T-cell (primary cell): ENCODE measurements at regions not wholly inside any gene's neighbourhood (a gene's known extent, or its start where the extent isn't known, plus 50 kb on each side); places are given as distances from the start of the nearest gene placed in this dataset.

Source experiments
- ATAC-seq, 4 experiments: fragments of 200-7000 bp in 3 of 4; fragments of 150-1000 bp in 1 of 4; cut with Tn5 transposase; replicated peaks in 1 of 4; 1 replicate in 3 of 4; 2 replicates in 1 of 4; pipeline ENCODE4 v1.10.0; 2021; ENCODE audit warnings: moderate library complexity in 3 of 4, mild to moderate bottlenecking in 2 of 4, moderate number of reproducible peaks in 1 of 4
- CTCF ChIA-PET, 2 donors: fragments of 300-600 bp; sonication (Branson Sonifier 250); formaldehyde crosslinking; loops; one replicate each; lab custom pipeline; 2022; ENCODE audit warnings: antibody characterized with exemption in 2 of 2; lab: Charles Lee
- POLR2A ChIA-PET, 2 donors: fragments of 300-600 bp; sonication (Branson Sonifier 250); formaldehyde crosslinking; loops; one replicate each; lab custom pipeline; 2022; ENCODE audit warnings: antibody characterized with exemption in 2 of 2; lab: Charles Lee
- DNase-seq, 35 experiments: peaks; one replicate each; pipeline versions ENCODE4 v3.0.0 to v3.0.0-alpha.2; 2013 to 2023
- H3K27ac ChIP-seq: one replicate; pipeline ENCODE4 v1.5.1; 2013; ENCODE audit warnings: low read length
- H3K27me3 ChIP-seq, 2 experiments: replicated peaks in 1 of 2; 1 replicate in 1 of 2; 2 replicates in 1 of 2; pipeline versions ENCODE4 v1.6.1 to v1.7.0; 2013; ENCODE audit warnings: low read length in 1 of 2, mixed read lengths in 1 of 2; ENCODE audit not compliant: control insufficient read depth in 2 of 2, insufficient read depth in 2 of 2; ENCODE audit errors: extremely low read depth in 1 of 2
- H3K36me3 ChIP-seq, 2 donors: 1 replicate in 1 of 2; 2 replicates in 1 of 2; pipeline versions ENCODE4 v1.6.1 to v1.7.0; 2013; ENCODE audit warnings: low read length in 1 of 2; ENCODE audit not compliant: control insufficient read depth in 2 of 2, insufficient read depth in 1 of 2; ENCODE audit errors: extremely low read depth in 1 of 2
- H3K4me1 ChIP-seq, 2 experiments: 1 replicate in 1 of 2; 2 replicates in 1 of 2; pipeline versions ENCODE4 v1.6.1 to v1.7.0; 2013; ENCODE audit warnings: low read length in 2 of 2, mixed read lengths in 1 of 2; ENCODE audit not compliant: insufficient read depth in 2 of 2, control insufficient read depth in 1 of 2; ENCODE audit errors: extremely low read depth in 1 of 2
- H3K4me3 ChIP-seq, 2 donors: 1 replicate in 1 of 2; 2 replicates in 1 of 2; pipeline versions ENCODE4 v1.5.1 to v1.7.0; 2013; ENCODE audit warnings: mild to moderate bottlenecking in 2 of 2, low read length in 1 of 2, moderate library complexity in 1 of 2; ENCODE audit not compliant: control insufficient read depth in 1 of 2; ENCODE audit errors: extremely low read depth in 1 of 2
- H3K9me3 ChIP-seq: 2 replicates; pipeline ENCODE4 v1.7.0; 2013
- H3K27ac Mint-ChIP-seq, 2 donors: one replicate each; pipeline ENCODE4 v1.8.0; 2020 to 2021; ENCODE audit warnings: mild to moderate bottlenecking in 2 of 2, mixed read lengths in 2 of 2
- H3K27me3 Mint-ChIP-seq, 2 donors: one replicate each; pipeline ENCODE4 v1.8.0; 2021 to 2022; ENCODE audit warnings: mixed read lengths in 2 of 2
- H3K36me3 Mint-ChIP-seq: one replicate; pipeline ENCODE4 v1.8.0; 2021; ENCODE audit warnings: mixed read lengths
- H3K4me1 Mint-ChIP-seq, 3 donors: one replicate each; pipeline ENCODE4 v1.8.0; 2020 to 2022; ENCODE audit warnings: mixed read lengths in 3 of 3, mild to moderate bottlenecking in 1 of 3
- H3K4me3 Mint-ChIP-seq, 3 donors: one replicate each; pipeline ENCODE4 v1.8.0; 2020 to 2022; ENCODE audit warnings: mild to moderate bottlenecking in 3 of 3, mixed read lengths in 3 of 3, moderate library complexity in 3 of 3
- H3K9me3 Mint-ChIP-seq, 3 donors: one replicate each; pipeline ENCODE4 v1.8.0; 2020 to 2022; ENCODE audit warnings: mixed read lengths in 3 of 3
- WGBS: methylation state at CpG from one replicate; pipeline ENCODE4 v1.1.5; 2013; ENCODE audit warnings: missing lambda C conversion rate; ENCODE audit not compliant: insufficient coverage; 5-methylcytosine and 5-hydroxymethylcytosine counted together

- no CpG with 5 or more reads among the region's 5 CpGs for WGBS
- ChIA-PET CTCF (no interaction called here), POLR2A (no interaction called here)
- Histone ChIP-seq H3K27me3 (peaks cover 0 to 12% of the 10 kb centered on the region in 2 experiments), H3K27ac (no peak overlapping the region), H3K4me1 (no peaks in the 10 kb centered on the region), H3K4me3 (no peak overlapping the region), H3K36me3 (no peaks in the 10 kb centered on the region), H3K9me3 (no peaks in the 10 kb centered on the region)
- Mint-ChIP-seq H3K36me3 (no peaks in the 10 kb centered on the region), H3K27ac (no peak overlapping the region), H3K9me3 (peaks cover 6 to 19% (median 7%) of the 10 kb centered on the region in 3 donors), H3K27me3 (peaks cover 5 to 14% of the 10 kb centered on the region in 2 donors), H3K4me3 (no peak overlapping the region), H3K4me1 (no peaks in the 10 kb centered on the region)
- DNase-seq (no peak), ATAC-seq (no peak)
These were observed 238.9 kb upstream of the AJAP1 start for GRCh38 chr1:4415476-4415875.

GRCh38 chr1:4416189-4416588 lies 238.2 kb upstream of the AJAP1 start:
- Histone ChIP-seq H3K4me1 (no peaks in the 10 kb centered on the region), H3K36me3 (no peaks in the 10 kb centered on the region), H3K9me3 (no peaks in the 10 kb centered on the region), H3K4me3 (no peak overlapping the region), H3K27ac (no peak overlapping the region), H3K27me3 (peaks cover 0 to 14% of the 10 kb centered on the region in 2 experiments)
- H3K36me3 Mint-ChIP-seq = no peaks in the 10 kb centered on the region
- H3K27ac Mint-ChIP-seq = no peak overlapping the region
- H3K27me3 Mint-ChIP-seq = peaks cover 5 to 14% of the 10 kb centered on the region in 2 donors
- no CpG with 5 or more reads among the region's 5 CpGs for WGBS
- ATAC-seq (no peak), DNase-seq (no peak)
- H3K9me3 Mint-ChIP-seq = peaks cover 6 to 22% (median 7%) of the 10 kb centered on the region in 3 donors
- ChIA-PET CTCF (no interaction called here), POLR2A (no interaction called here)
- H3K4me3 Mint-ChIP-seq = no peak overlapping the region
- no peaks in the 10 kb centered on the region for H3K4me1 Mint-ChIP-seq

GRCh38 chr1:4418021-4418420 lies 236.4 kb upstream of the AJAP1 start:
- CTCF ChIA-PET = interaction anchor here in 1 of 2 donors (0.6 kb wide), 1 partner anchor 1100 kb away, joined by 3 read pairs; no protein-coding TSS in a partner anchor
- ATAC-seq = no peak
- H3K4me1 Mint-ChIP-seq = no peaks in the 10 kb centered on the region

GRCh38 chr1:4421986-4422385 lies 232.4 kb upstream of the AJAP1 start:
- no peaks in the 10 kb centered on the region for H3K4me1 ChIP-seq
- Mint-ChIP-seq H3K9me3 (peaks cover 0 to 10% (median 3%) of the 10 kb centered on the region in 3 donors), H3K27me3 (peaks cover 8 to 12% of the 10 kb centered on the region in 2 donors), H3K4me1 (no peaks in the 10 kb centered on the region), H3K4me3 (no peak overlapping the region), H3K27ac (no peak overlapping the region), H3K36me3 (no peaks in the 10 kb centered on the region)
- ChIA-PET POLR2A (no interaction called here), CTCF (no interaction called here)
- no peak overlapping the region for H3K27ac ChIP-seq
- DNase-seq (no peak), ATAC-seq (no peak)
- peaks cover 0 to 23% of the 10 kb centered on the region in 2 experiments for H3K27me3 ChIP-seq
- no peaks in the 10 kb centered on the region for H3K9me3 ChIP-seq
- no peak overlapping the region for H3K4me3 ChIP-seq
- 0% methylated on average over 1 of the region's 5 CpGs for WGBS
- no peaks in the 10 kb centered on the region for H3K36me3 ChIP-seq

More at GRCh38 chr1:4418021-4418420, 236.4 kb upstream of the AJAP1 start:
- no peak for DNase-seq
- POLR2A ChIA-PET = no interaction called here
- H3K27me3 Mint-ChIP-seq = peaks cover 10 to 14% of the 10 kb centered on the region in 2 donors
- Histone ChIP-seq H3K9me3 (no peaks in the 10 kb centered on the region), H3K4me3 (no peak overlapping the region), H3K4me1 (no peaks in the 10 kb centered on the region), H3K27me3 (peaks cover 0 to 23% of the 10 kb centered on the region in 2 experiments), H3K27ac (no peak overlapping the region), H3K36me3 (no peaks in the 10 kb centered on the region)
- H3K36me3 Mint-ChIP-seq = no peaks in the 10 kb centered on the region
- peaks cover 6 to 18% (median 7%) of the 10 kb centered on the region in 3 donors for H3K9me3 Mint-ChIP-seq
- H3K27ac Mint-ChIP-seq = no peak overlapping the region
- no peak overlapping the region for H3K4me3 Mint-ChIP-seq
- 83% methylated on average over 1 of the region's 7 CpGs for WGBS

GRCh38 chr1:4422504-4423289 lies 231.7 kb upstream of the AJAP1 start:
- Mint-ChIP-seq H3K9me3 (peaks cover 0 to 13% (median 3%) of the 10 kb centered on the region in 3 donors), H3K4me3 (no peak overlapping the region), H3K36me3 (no peaks in the 10 kb centered on the region), H3K27me3 (peaks cover 7 to 9% of the 10 kb centered on the region in 2 donors), H3K4me1 (no peaks in the 10 kb centered on the region), H3K27ac (no peak overlapping the region)
- H3K9me3 ChIP-seq = no peaks in the 10 kb centered on the region
- H3K27ac ChIP-seq = no peak overlapping the region
- 56% methylated on average over 12 of the region's 18 CpGs for WGBS
- no peak for ATAC-seq
- ChIA-PET POLR2A (no interaction called here), CTCF (no interaction called here)
- DNase-seq = no peak
- H3K4me1 ChIP-seq = no peaks in the 10 kb centered on the region
- H3K36me3 ChIP-seq = no peaks in the 10 kb centered on the region
- H3K27me3 ChIP-seq = peaks cover 0 to 23% of the 10 kb centered on the region in 2 experiments
- H3K4me3 ChIP-seq = no peak overlapping the region

- ChIA-PET POLR2A (no interaction called here), CTCF (no interaction called here)
- Mint-ChIP-seq H3K4me3 (no peak overlapping the region), H3K36me3 (no peaks in the 10 kb centered on the region), H3K27me3 (peaks cover under 1 to 8% of the 10 kb centered on the region in 2 donors), H3K27ac (no peak overlapping the region), H3K9me3 (peaks cover 0 to 13% (median 3%) of the 10 kb centered on the region in 3 donors), H3K4me1 (no peaks in the 10 kb centered on the region)
- no peak for ATAC-seq
- 90% methylated on average over 8 of the region's 8 CpGs for WGBS
- no peaks in the 10 kb centered on the region for H3K9me3 ChIP-seq
- no peaks in the 10 kb centered on the region for H3K36me3 ChIP-seq
- H3K4me1 ChIP-seq = no peaks in the 10 kb centered on the region
- DNase-seq = no peak
- H3K4me3 ChIP-seq = no peak overlapping the region
- H3K27ac ChIP-seq = no peak overlapping the region
- H3K27me3 ChIP-seq = peaks cover 0 to 23% of the 10 kb centered on the region in 2 experiments
These were observed 230.2 kb upstream of the AJAP1 start for GRCh38 chr1:4424254-4424653.
